AG08396 (cell line): ENCODE measurements at regions not wholly inside any gene's neighbourhood (a gene's known extent, or its start where the extent isn't known, plus 50 kb on each side); places are given as distances from the start of the nearest gene placed in this dataset.
A peak's percentile ranks its signal among the peaks of the same experiment; 100 is the strongest.

Source experiments
- DNase-seq: peaks from one replicate; pipeline ENCODE4 v3.0.0; 2012; ENCODE audit warnings: low spot score, mixed read lengths

GRCh38 chr13:107392205-107392604 is 823.1 kb downstream of the LIG4 start:
- no peak for DNase-seq

GRCh38 chr13:107387525-107387924 is 819.6 kb upstream of the ARGLU1 start:
- DNase-seq, result no peak

- no peak for DNase-seq
Measured at GRCh38 chr13:107379407-107380155, 811.6 kb upstream of the ARGLU1 start.

- no peak for DNase-seq
Measured at GRCh38 chr13:107376341-107377125, 808.6 kb upstream of the ARGLU1 start.

GRCh38 chr13:107375701-107376340 is 807.9 kb upstream of the ARGLU1 start:
- DNase-seq, result no peak

GRCh38 chr13:107374038-107374437 is 806.1 kb upstream of the ARGLU1 start:
- no peak for DNase-seq

- peak; percentile 36 for DNase-seq
Measured at GRCh38 chr13:107373551-107373950, 805.6 kb upstream of the ARGLU1 start.

GRCh38 chr13:107370015-107370785 is 802.3 kb upstream of the ARGLU1 start:
- DNase-seq, result peak; percentile 33

- no peak for DNase-seq
Measured at GRCh38 chr13:107367258-107367657, 799.3 kb upstream of the ARGLU1 start.

GRCh38 chr13:107365466-107366215 is 797.7 kb upstream of the ARGLU1 start:
- DNase-seq, result peak; percentile 13

GRCh38 chr13:107364658-107365057 is 796.7 kb upstream of the ARGLU1 start:
- no peak for DNase-seq

GRCh38 chr13:107361666-107362065 is 793.7 kb upstream of the ARGLU1 start:
- DNase-seq, result no peak

- DNase-seq, result no peak
Measured at GRCh38 chr13:107360010-107360409, 792.1 kb upstream of the ARGLU1 start.

- no peak for DNase-seq
Measured at GRCh38 chr13:107358866-107359265, 790.9 kb upstream of the ARGLU1 start.

- no peak for DNase-seq
Measured at GRCh38 chr13:107351305-107351704, 783.4 kb upstream of the ARGLU1 start.

GRCh38 chr13:107348925-107349324 is 781.0 kb upstream of the ARGLU1 start:
- DNase-seq, result no peak

- DNase-seq, result no peak
Measured at GRCh38 chr13:107348471-107348870, 780.5 kb upstream of the ARGLU1 start.

GRCh38 chr13:107347641-107348369 is 779.9 kb upstream of the ARGLU1 start:
- no peak for DNase-seq

- no peak for DNase-seq
Measured at GRCh38 chr13:107342747-107343146, 774.8 kb upstream of the ARGLU1 start.

- DNase-seq, result peak; percentile 8
Measured at GRCh38 chr13:107339209-107339608, 771.3 kb upstream of the ARGLU1 start.

GRCh38 chr13:107332188-107332587 is 764.3 kb upstream of the ARGLU1 start:
- DNase-seq, result no peak
